Right forelimb (tissue), 1 donor: ENCODE measurements at regions not wholly inside any gene's neighbourhood (a gene's known extent, or its start where the extent isn't known, plus 50 kb on each side); places are given as distances from the start of the nearest gene placed in this dataset.
"Not testable (repeated sequence)": the region's sequence is repeated elsewhere in the genome, so short reads cannot be mapped to it uniquely, and the experiment has no call there.

Experiments used
- DNase-seq: peaks from one replicate; pipeline ENCODE4 v3.0.0-alpha.2; 2018

GRCh38 chr2:111252436-111252835 lies 131.7 kb downstream of the BCL2L11 start:
- no peak for DNase-seq

DNA sequence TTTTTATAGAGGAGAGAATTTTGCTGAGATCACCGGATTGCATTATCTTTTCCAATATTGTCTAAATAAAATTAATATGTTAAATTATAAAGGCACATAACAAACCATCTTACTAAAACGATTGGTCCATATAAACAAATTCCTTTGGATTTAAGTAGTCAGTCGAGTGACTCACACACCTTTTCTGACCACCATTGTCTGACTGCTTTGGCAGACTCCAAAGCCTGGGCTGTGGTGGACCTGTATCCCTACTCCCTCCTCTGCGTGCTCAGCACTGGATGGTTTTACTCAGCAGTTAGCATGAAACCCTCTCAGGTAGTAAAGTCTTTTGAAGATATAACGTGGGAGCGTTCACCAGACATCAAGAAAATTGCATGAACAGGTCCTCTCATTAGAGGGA lies 134.2 kb downstream of the BCL2L11 start:
- DNase-seq: not testable (repeated sequence)

- not testable (repeated sequence) for DNase-seq
Measured at GRCh38 chr2:111256628-111257027, 135.9 kb downstream of the BCL2L11 start.

DNA sequence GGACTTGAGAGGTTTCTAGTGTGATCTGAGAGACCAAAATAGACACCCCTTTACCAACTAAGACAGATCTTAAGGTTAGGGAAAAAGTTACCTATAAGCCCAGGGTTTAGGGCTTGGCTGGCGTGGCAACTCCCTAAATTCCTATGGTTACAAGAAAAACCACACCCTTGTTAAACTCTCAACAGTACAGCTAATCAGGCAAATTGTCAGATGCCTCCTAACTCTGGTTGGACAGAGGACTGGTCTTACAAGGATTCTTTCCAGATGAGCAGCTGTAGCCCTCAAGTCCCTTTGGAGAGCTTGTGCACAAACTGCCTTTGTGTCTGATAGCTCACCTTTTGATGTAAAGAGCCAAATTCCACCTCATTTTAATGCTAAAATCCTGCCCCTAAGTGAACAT lies 136.9 kb downstream of the BCL2L11 start:
- DNase-seq: not testable (repeated sequence)

DNA sequence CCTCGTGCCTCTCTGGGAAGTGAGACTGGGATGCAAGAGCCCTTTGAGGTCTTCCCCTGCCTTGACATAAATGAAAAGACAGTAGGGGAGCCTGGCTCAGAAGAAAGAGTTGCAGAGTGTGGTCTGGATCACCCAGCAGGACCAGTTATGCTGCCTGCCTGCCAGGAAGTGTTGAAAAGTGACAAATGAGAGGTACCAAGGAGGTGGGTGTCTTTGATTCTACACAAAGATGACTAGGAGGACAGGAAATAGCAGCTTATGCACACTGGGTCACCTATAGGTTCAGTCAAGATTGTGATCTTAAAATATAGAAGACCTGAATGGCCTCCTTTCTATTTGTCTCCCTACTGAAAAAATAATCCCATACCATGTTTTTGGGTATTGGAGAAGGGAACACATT lies 137.6 kb downstream of the BCL2L11 start:
- DNase-seq: not testable (repeated sequence)

- not testable (repeated sequence) for DNase-seq
Measured at GRCh38 chr2:111262627-111263379, 142.1 kb downstream of the BCL2L11 start.

GRCh38 chr2:111263380-111264017 lies 142.8 kb downstream of the BCL2L11 start:
- not testable (repeated sequence) for DNase-seq

- not testable (repeated sequence) for DNase-seq
Measured at GRCh38 chr2:111264956-111265355, 144.2 kb downstream of the BCL2L11 start.

DNA sequence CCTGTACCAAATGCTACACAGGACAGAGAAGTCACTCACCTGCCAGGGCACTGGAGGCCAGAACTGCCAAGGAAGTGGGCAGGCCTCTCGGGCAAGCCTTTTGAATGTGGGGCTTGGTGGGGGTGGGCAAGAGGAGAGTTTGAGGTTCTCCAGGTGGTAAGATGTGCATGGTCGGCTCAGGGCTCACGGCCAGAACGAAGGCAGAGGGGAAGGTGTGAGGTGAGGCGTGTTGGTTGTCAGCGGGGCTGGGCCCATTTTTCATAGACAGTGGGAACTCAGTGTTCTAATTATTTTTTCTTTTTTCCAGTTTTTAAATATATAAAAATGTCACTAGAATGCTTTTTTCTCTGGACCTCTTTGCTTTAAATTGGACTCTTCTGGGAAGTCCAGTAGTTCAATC lies 145.8 kb downstream of the BCL2L11 start:
- DNase-seq: not testable (repeated sequence)

DNA sequence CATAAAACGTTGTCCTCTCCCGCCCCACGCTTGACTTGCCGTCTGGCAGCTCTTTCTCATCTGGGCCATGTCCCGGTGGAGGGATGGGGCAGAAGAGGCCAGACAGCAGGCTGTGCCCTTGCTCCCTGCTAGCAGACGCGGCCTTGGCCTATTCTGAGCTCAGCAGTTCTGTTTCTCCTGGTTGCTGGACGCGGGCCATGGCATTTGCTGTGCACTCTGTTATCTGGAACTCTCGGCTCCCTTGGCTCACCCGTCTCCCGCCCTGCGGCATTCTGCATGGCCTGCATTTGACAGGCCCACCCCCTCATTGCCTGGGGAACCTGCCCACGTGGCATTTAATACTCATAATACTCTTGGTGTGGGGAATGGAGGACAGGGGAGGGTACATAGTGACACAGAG lies 146.3 kb downstream of the BCL2L11 start:
- DNase-seq: not testable (repeated sequence)

DNA sequence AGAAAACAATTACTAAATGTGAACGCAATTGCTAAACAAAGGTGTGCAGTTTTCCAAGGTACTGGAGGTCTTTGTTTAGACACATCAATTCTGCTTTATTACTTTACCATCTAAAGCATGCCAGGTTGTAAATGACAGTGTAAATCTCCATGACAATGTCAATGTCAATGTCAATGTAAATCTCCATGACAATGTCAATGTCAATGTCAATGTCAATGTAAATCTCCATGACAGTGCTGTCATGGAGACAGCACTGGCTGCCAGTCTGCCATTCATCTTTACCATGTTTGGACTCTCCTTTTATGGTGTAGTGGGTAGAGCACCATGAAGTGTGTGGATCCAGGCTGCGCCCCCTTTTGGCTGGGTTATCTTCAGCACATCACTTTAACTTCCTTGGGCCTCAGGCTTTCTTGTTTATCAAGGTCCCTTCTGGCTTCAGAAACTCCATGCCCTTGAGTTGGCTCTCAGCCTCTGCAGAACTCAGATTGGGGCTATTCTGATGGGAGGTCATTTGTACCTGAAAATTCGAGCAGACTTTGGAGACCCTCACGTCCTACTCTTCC lies 149.1 kb downstream of the BCL2L11 start:
- not testable (repeated sequence) for DNase-seq

- DNase-seq: not testable (repeated sequence)
Measured at GRCh38 chr2:111270569-111270968, 149.9 kb downstream of the BCL2L11 start.

GRCh38 chr2:111271647-111272304 lies 151.1 kb downstream of the BCL2L11 start:
- not testable (repeated sequence) for DNase-seq

- DNase-seq: not testable (repeated sequence)
Measured at GRCh38 chr2:111273007-111273406, 152.3 kb downstream of the BCL2L11 start.

DNA sequence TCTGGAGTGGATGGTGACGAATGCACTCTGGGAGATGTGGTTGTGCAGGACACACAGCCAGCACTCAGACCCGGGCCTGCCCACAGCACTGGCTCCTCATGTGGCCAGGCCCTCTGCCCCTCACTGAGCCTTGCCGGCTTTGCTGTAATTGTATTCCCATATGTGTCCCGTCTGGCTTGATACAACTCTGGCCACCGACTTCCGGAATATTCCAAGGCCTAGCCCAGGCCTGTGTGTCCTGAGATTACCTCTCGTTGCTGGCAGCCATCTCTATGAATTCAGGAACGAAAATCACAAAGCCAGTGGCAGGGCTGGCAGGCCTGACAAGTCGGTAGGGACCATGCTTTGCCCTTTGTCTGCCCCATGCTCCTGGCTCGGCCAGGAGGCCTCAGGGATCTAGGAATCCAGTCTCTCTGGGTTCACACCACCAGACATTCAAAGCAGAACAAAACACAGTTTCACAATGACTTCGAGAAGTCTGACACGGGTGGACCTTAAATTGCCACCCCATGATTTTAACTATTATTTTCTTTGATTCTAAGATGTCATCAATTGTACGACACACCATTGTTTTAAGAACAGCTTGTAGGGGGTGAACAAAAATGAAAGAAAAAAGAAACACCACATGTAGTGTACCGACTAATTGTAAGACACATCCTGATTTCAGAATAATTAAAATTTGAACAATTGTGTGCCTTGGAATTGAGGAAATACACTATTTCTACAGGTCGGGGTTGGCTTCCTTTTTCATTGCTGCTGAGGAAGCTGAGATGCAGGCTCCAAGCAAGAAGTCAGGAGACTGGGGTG lies 154.5 kb downstream of the BCL2L11 start:
- not testable (repeated sequence) for DNase-seq

GRCh38 chr2:111275854-111276171 lies 155.1 kb downstream of the BCL2L11 start:
- DNase-seq: not testable (repeated sequence)

DNA sequence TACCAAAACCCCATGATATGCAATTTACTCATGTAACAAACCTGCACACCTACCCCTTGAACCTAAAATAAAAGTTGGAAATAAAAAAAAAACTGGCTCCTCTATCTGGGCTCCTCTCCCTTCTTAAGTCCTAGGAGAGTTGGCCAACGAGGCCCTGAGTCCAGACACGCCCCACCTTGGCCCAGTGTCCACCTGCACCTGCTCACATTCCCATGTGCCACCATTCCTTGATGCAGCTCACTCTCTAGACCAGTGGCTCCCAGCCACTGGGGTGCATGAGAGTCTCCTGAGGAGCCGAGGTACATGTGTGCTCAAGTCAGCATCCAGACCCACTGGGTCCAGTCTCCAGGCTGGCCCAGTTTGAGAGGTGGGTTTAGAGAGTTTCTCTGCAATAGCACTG lies 157.4 kb downstream of the BCL2L11 start:
- DNase-seq: not testable (repeated sequence)

DNA sequence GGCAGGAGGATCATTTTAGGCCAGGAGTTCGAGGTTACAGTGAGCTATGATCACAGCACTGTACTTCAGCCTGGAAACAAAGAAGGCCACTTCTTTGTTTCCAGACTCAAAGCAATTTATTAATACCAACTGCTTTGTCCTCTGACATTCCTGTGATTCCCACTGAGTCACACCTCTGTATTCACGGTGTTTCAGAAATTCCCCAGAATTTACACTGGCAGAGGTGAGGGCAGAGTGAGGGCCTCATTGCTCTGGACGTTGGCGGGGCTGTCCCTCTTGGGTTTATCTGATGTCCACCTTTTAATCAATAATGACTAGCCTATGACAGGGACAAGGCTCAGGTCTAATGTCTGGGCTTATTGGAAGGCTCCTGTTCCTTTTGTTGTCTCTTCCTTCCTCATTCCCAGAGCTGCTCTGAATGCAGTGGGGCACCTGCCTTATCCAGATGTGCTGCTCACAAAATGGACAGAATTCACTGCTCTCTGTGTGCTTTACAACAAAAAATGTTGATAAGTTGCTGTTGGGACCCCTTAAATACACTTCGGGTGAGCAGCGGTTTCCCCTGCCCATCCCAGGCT lies 160.1 kb downstream of the BCL2L11 start:
- not testable (repeated sequence) for DNase-seq

DNA sequence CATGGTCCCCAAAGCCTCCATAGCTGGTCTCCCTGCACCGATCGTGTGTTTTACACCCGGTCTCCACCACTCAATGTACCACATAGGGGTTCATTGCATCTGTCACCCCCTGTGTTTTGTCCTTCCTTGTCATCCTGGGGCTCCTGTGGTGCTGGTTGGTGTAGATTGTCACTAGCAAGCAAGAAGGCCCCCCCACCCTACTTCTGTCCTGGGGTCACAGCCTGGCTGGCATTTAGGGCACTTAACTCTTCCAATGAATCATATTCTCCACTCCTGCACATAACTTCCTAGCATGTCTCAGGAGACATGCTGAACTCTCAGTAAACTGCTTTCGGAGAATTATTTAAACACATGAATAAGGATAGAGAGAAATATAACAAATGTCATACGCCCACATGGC lies 161.4 kb downstream of the BCL2L11 start:
- DNase-seq: not testable (repeated sequence)

DNA sequence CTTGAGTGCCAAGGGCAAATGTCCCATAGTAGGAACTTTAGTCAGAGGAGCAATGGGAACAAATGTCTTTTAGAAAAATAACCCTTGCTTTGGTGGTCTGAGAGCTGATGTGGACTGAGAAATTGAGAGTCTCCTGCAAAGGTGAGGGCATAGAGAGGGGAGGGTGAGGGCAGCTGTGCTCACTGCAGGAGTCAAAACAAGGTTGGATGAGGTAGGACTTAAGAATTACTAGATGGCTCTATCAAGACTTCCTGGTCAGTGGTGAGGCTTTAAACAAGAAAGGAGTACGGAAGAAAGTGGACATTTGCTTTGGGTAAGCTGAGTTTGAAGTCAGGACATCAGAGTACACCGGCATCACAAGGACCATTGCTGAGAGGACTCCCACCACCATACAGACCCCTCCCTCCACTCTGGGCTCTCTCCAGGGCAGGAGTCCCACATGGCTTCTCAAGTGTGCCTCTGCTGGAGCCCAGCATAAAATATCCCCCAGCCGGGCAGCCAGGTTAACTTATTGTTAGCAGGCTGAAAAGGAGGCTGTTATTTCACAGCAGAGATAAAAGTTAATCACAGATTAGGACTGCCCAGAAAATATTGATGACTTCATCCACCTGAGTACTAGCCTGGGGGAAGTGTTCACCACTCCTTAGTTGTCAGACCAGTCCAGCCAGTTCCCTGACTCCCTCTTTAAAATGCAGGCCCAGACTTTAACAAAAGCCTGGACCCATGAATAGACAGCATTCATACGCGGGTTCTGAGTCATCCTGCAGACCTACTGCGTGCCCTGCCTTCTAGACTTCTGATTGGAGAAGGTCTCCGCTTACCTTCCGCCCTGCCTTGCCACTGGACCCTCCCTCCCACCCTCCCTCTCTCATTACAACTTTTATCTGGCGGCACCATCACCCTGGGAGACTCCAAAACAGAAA lies 167.2 kb downstream of the BCL2L11 start:
- DNase-seq: not testable (repeated sequence)

GRCh38 chr2:111290370-111290769 lies 169.7 kb downstream of the BCL2L11 start:
- not testable (repeated sequence) for DNase-seq
